ENCODE measurements at regions not wholly inside any gene's neighbourhood (a gene's known extent, or its start where the extent isn't known, plus 50 kb on each side); places are given as distances from the start of the nearest gene placed in this dataset.
"Not testable (repeated sequence)": the region's sequence is repeated elsewhere in the genome, so short reads cannot be mapped to it uniquely, and the experiment has no call there.

GRCh38 chr11:69892237-69892985 lies 73.2 kb upstream of the FGF3 start:
- Mint-ChIP-seq H3K27ac (no peak overlapping the region), H3K27me3 (peaks cover 50% of the 10 kb centered on the region), H3K36me3 (no peaks in the 10 kb centered on the region), H3K9me3 (no peaks in the 10 kb centered on the region), H3K4me3 (no peak overlapping the region), H3K4me1 (no peaks in the 10 kb centered on the region)
- CTCF ChIA-PET = interaction anchor here (0.6 kb wide), 1 partner anchor 529 kb away, joined by 3 read pairs; no protein-coding TSS in a partner anchor
- DNase-seq = no peak

DNA sequence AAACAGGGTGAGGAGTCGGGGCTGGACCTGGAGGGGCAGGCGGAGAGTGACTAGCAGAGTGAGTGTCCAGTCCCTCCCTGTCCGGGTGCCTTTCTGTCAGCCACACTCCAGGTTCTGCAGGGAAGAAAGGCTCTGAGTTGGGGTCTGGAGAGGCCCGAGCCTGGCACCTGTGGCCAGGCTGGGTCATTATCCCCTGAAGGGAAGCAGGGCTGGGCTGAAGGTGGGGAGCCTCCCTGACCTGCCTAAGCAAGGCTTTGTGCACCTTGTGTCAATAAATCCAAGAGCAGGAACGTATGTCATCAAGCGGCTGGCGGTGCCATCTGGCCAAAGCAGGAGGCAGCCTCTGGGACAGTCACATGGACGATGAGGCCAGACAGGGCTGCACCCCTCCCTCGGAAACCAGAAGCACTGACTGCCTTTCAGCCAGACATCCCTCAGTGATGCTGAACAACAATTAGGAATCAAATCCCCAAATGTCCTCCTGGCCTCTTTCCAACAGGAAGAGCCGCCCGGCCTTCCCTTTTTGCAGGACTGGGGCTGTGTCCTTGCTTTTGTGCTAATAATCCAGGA lies 73.9 kb upstream of the FGF3 start:
- Mint-ChIP-seq H3K27me3 (peaks cover 50% of the 10 kb centered on the region), H3K4me1 (no peaks in the 10 kb centered on the region), H3K36me3 (no peaks in the 10 kb centered on the region), H3K4me3 (no peak overlapping the region), H3K27ac (no peak overlapping the region), H3K9me3 (no peaks in the 10 kb centered on the region)
- no peak for DNase-seq
- CTCF ChIA-PET = no interaction called here

GRCh38 chr11:69893631-69894030 lies 74.4 kb upstream of the FGF3 start:
- Mint-ChIP-seq H3K9me3 (no peaks in the 10 kb centered on the region), H3K27me3 (peaks cover 50% of the 10 kb centered on the region), H3K4me1 (no peaks in the 10 kb centered on the region), H3K36me3 (no peaks in the 10 kb centered on the region), H3K27ac (no peak overlapping the region), H3K4me3 (no peak overlapping the region)
- CTCF ChIA-PET = no interaction called here
- no peak for DNase-seq

DNA sequence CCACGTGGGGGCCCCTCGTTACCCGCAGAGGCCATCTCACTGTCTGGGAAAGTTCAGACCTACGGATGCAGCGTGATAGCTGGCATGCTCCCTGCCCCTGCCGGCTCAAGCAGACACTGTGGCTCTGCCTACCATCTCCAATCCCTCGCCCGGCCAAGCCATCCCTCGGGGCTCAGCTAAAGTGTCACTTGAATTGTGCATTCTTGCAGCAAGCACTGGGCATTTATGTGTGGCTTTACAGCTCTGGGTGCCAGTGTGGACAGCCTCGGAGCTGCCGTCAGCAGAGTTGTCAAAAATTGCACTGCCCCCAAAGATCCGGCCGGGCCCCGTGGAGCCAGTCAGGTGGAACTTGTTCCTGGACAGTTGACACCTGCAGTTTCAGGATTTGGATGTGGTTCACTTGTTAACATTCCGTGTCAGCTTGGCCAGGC lies 75.0 kb upstream of the FGF3 start:
- Mint-ChIP-seq H3K27ac (no peak overlapping the region), H3K9me3 (no peaks in the 10 kb centered on the region), H3K36me3 (no peaks in the 10 kb centered on the region), H3K4me1 (no peaks in the 10 kb centered on the region), H3K27me3 (peaks cover 45% of the 10 kb centered on the region), H3K4me3 (no peak overlapping the region)
- no peak for DNase-seq
- CTCF ChIA-PET = no interaction called here

- DNase-seq = no peak
- Mint-ChIP-seq H3K27ac (no peak overlapping the region), H3K9me3 (no peaks in the 10 kb centered on the region), H3K36me3 (no peaks in the 10 kb centered on the region), H3K4me1 (no peaks in the 10 kb centered on the region), H3K27me3 (peaks cover 45% of the 10 kb centered on the region), H3K4me3 (no peak overlapping the region)
- CTCF ChIA-PET = no interaction called here
Measured at GRCh38 chr11:69894648-69895047, 75.4 kb upstream of the FGF3 start.

GRCh38 chr11:69896250-69896649 lies 77.0 kb upstream of the FGF3 start:
- no peak for DNase-seq
- no peak overlapping the region for H3K4me3 Mint-ChIP-seq
- H3K9me3 Mint-ChIP-seq = no peaks in the 10 kb centered on the region
- CTCF ChIA-PET = interaction anchor here (1.3 kb wide), 1 partner anchor 20 kb away, joined by 3 read pairs; no protein-coding TSS in a partner anchor
- peaks cover 38% of the 10 kb centered on the region for H3K27me3 Mint-ChIP-seq
- H3K27ac Mint-ChIP-seq = no peak overlapping the region
- H3K36me3 Mint-ChIP-seq = no peaks in the 10 kb centered on the region
- H3K4me1 Mint-ChIP-seq = no peaks in the 10 kb centered on the region

GRCh38 chr11:69898123-69898522 lies 78.9 kb upstream of the FGF3 start:
- Mint-ChIP-seq H3K4me1 (no peaks in the 10 kb centered on the region), H3K9me3 (no peaks in the 10 kb centered on the region), H3K27ac (no peak overlapping the region), H3K36me3 (no peaks in the 10 kb centered on the region), H3K4me3 (no peak overlapping the region), H3K27me3 (peaks cover 25% of the 10 kb centered on the region)
- CTCF ChIA-PET = no interaction called here
- no peak for DNase-seq

DNA sequence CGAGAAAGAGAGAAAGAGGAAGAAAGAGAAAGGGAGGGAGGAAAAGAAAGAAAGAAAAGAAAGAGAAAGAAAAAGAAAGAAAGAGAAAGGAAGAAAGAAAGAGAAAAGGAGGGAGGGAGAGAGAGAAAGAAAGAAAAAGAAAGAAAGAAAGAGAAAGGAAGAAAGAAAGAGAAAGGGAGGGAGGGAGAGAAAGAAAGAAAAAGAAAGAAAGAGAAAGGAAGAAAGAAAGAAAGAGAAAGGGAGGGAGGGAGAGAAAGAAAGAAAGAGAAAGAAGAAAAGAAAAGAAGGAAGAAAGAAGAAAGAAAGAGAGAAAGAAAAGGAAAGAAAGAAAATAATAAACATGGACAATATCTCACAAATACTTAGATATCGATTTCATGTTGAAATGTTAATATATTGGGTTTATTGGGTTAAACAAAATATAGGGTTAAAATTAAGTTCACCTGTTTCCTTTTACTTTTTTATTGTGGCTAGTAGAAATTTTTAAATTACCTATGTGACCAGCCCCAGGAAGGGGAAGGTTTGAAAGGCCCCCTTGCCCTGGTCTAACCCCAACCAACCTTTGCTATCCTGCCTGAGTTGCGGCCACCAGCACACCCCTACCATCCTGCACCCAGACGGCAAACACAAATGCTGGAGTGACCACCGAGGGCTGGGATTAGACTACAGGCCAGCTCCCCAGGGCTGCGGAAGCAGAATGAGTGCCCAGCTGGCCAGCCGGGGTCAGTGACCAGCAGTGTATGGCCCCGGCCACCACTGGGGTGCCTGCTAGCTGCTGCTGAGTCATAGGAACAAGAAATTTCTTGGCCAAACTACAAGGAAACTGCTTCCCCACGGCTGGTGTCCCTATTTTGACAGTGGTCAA lies 81.0 kb upstream of the FGF3 start:
- H3K9me3 Mint-ChIP-seq = no peaks in the 10 kb centered on the region
- no peak overlapping the region for H3K27ac Mint-ChIP-seq
- H3K4me1 Mint-ChIP-seq = no peaks in the 10 kb centered on the region
- no peaks in the 10 kb centered on the region for H3K36me3 Mint-ChIP-seq
- no peak overlapping the region for H3K4me3 Mint-ChIP-seq
- CTCF ChIA-PET = interaction anchor here (0.9 kb wide), 1 partner anchor 25 kb away, joined by 3 read pairs; no protein-coding TSS in a partner anchor
- H3K27me3 Mint-ChIP-seq = peaks cover 14% of the 10 kb centered on the region
- DNase-seq = no peak

GRCh38 chr11:69900822-69901302 lies 81.6 kb upstream of the FGF3 start:
- CTCF ChIA-PET = interaction anchor here (0.8 to 0.9 kb wide), 2 partner anchors 26 to 164 kb away, joined by 3 read pairs; no protein-coding TSS in a partner anchor
- DNase-seq, H3K36me3 Mint-ChIP-seq, H3K4me3 Mint-ChIP-seq, H3K9me3 Mint-ChIP-seq, H3K27ac Mint-ChIP-seq, H3K4me1 Mint-ChIP-seq: not testable (repeated sequence)
- H3K27me3 Mint-ChIP-seq = peaks cover 19% of the 10 kb centered on the region

GRCh38 chr11:69902337-69902736 lies 83.1 kb upstream of the FGF3 start:
- Mint-ChIP-seq H3K36me3 (no peaks in the 10 kb centered on the region), H3K27ac (no peak overlapping the region), H3K4me1 (no peaks in the 10 kb centered on the region), H3K9me3 (no peaks in the 10 kb centered on the region), H3K4me3 (no peak overlapping the region), H3K27me3 (peaks cover 20% of the 10 kb centered on the region)
- DNase-seq = no peak
- CTCF ChIA-PET = no interaction called here

- H3K27me3 Mint-ChIP-seq = peaks cover 20% of the 10 kb centered on the region
- no peaks in the 10 kb centered on the region for H3K9me3 Mint-ChIP-seq
- no peak for DNase-seq
- no peaks in the 10 kb centered on the region for H3K36me3 Mint-ChIP-seq
- H3K4me3 Mint-ChIP-seq = no peak overlapping the region
- H3K4me1 Mint-ChIP-seq = no peaks in the 10 kb centered on the region
- CTCF ChIA-PET = no interaction called here
- no peak overlapping the region for H3K27ac Mint-ChIP-seq
Measured at GRCh38 chr11:69903211-69903610, 84.0 kb upstream of the FGF3 start.

GRCh38 chr11:69904161-69904973 lies 85.2 kb upstream of the FGF3 start:
- Mint-ChIP-seq H3K36me3 (no peaks in the 10 kb centered on the region), H3K4me1 (no peaks in the 10 kb centered on the region), H3K27me3 (peaks cover 18% of the 10 kb centered on the region), H3K27ac (no peak overlapping the region), H3K9me3 (no peaks in the 10 kb centered on the region), H3K4me3 (no peak overlapping the region)
- CTCF ChIA-PET = interaction anchor here (0.9 kb wide), 1 partner anchor 9 kb away, joined by 4 read pairs; no protein-coding TSS in a partner anchor
- DNase-seq = no peak

DNA sequence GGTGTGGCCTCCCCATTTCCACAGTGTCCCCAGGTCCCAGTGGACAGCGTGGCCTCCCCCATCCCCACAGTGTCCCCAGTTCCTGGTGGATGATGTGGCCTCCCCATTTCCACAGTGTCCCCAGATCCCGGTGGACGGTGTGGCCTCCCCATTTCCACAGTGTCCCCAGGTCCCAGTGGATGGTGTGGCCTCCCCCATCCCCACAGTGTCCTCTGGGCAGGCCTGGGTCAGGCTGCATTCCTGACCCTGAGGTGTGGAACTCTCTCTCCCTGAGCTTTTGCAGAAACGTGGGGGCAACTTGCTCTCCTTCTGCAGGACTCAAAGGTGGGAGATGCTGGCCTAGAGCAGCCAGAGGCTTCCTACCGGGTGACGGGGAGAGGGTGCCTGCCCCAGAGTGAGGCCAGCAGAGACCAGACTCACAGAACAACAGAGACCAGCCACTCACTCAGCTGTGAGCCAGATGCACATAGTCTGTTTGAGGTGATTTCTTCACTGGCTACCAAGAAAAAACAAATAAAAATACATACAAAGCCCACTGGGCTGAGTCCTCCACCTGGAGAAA lies 85.8 kb upstream of the FGF3 start:
- Mint-ChIP-seq H3K9me3 (no peaks in the 10 kb centered on the region), H3K27ac (no peak overlapping the region), H3K4me1 (no peaks in the 10 kb centered on the region), H3K4me3 (no peak overlapping the region), H3K36me3 (no peaks in the 10 kb centered on the region), H3K27me3 (peaks cover 12% of the 10 kb centered on the region)
- no peak for DNase-seq
- CTCF ChIA-PET = no interaction called here

All from activated naive CD4-positive, alpha-beta T cell treated with anti-CD3 and anti-CD28 coated beads, Interleukin-2, amount 10 ng/mL, durations not matched to agents 7 days and 5 days (primary cell).